Endodermal cell (in vitro differentiated cells): ENCODE measurements at regions not wholly inside any gene's neighbourhood (a gene's known extent, or its start where the extent isn't known, plus 50 kb on each side); places are given as distances from the start of the nearest gene placed in this dataset.

ENCODE experiments used
- DNase-seq: peaks from one replicate; pipeline ENCODE4 v3.0.0-alpha.2; 2017
- H3K27ac ChIP-seq: 2 replicates; pipeline ENCODE4 v1.5.1; 2013; ENCODE audit warnings: mild to moderate bottlenecking, low read depth, low read length, moderate library complexity
- H3K27me3 ChIP-seq: 2 replicates; pipeline ENCODE4 v1.6.1; 2013; ENCODE audit warnings: mild to moderate bottlenecking, low read length, moderate library complexity; ENCODE audit not compliant: insufficient read depth, control insufficient read depth, poor library complexity, severe bottlenecking
- H3K36me3 ChIP-seq: 2 replicates; pipeline ENCODE4 v1.7.0; 2013; ENCODE audit warnings: mild to moderate bottlenecking, low read length, moderate library complexity; ENCODE audit not compliant: control insufficient read depth, insufficient read depth
- H3K4me1 ChIP-seq: one replicate; pipeline ENCODE4 v1.7.0; 2013; ENCODE audit warnings: low read length; ENCODE audit not compliant: control insufficient read depth, insufficient read depth
- H3K4me3 ChIP-seq: 2 replicates; pipeline ENCODE4 v1.5.1; 2013; ENCODE audit warnings: mild to moderate bottlenecking, low read length, moderate library complexity
- H3K9ac ChIP-seq: 2 replicates; pipeline ENCODE4 v1.6.1; 2013; ENCODE audit warnings: mild to moderate bottlenecking, low read length, moderate library complexity; ENCODE audit not compliant: poor library complexity, severe bottlenecking; ENCODE audit errors: extremely low read depth
- H3K9me3 ChIP-seq: 2 replicates; pipeline ENCODE4 v1.6.1; 2013; ENCODE audit warnings: mild to moderate bottlenecking, low read length, moderate library complexity; ENCODE audit not compliant: control insufficient read depth
- H3K27ac Mint-ChIP-seq: 2 replicates; pipeline ENCODE4 v1.8.0; 2020; ENCODE audit warnings: mixed read lengths
- H3K27me3 Mint-ChIP-seq: 2 replicates; pipeline ENCODE4 v1.8.0; 2021; ENCODE audit warnings: mild to moderate bottlenecking, mixed read lengths; ENCODE audit not compliant: insufficient read depth
- H3K36me3 Mint-ChIP-seq: 2 replicates; pipeline ENCODE4 v1.8.0; 2020; ENCODE audit warnings: low read depth, mixed read lengths
- H3K4me1 Mint-ChIP-seq: 2 replicates; pipeline ENCODE4 v1.8.0; 2020; ENCODE audit warnings: mixed read lengths
- H3K4me3 Mint-ChIP-seq: 2 replicates; pipeline ENCODE4 v1.8.0; 2020; ENCODE audit warnings: mild to moderate bottlenecking, moderate library complexity, mixed read lengths
- H3K9me3 Mint-ChIP-seq: 2 replicates; pipeline ENCODE4 v1.8.0; 2020; ENCODE audit warnings: mild to moderate bottlenecking, mixed read lengths
- WGBS, 2 experiments: methylation state at CpG; one replicate each; pipeline versions ENCODE4 v1.1.5 to v1.1.7; 2013; ENCODE audit warnings: missing lambda C conversion rate in 2 of 2, mixed read lengths in 1 of 2; ENCODE audit not compliant: insufficient coverage in 1 of 2, insufficient read length in 1 of 2; 5-methylcytosine and 5-hydroxymethylcytosine counted together
- TF ChIP-seq, protein P1 (sequence below): fragments of 200-600 bp; sonication (generic); conservative IDR thresholded peaks from 2 replicates; pipeline ENCODE4 v1.5.0; 2021; ENCODE audit warnings: antibody characterized with exemption, mild to moderate bottlenecking

DNA sequence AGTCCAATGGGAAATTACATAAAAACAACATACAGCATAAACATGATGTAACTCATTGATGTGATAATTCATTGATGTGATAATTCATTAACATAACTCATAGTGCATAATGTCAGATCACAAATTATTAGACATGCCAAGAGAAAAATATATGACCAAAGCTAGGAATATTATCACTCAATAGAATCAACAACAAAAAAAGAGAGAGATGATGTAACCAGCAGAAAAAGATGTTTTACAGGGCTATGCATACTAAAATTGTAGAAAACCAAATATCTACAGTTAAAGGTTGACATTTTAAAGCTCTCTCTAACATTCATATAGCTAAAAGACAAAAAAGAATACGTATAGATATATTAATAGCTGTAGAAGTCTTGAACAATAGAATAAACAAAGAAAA, 1067.2 kb upstream of the ADGRB3 start:
- Mint-ChIP-seq H3K9me3 (peaks cover 3% of the 10 kb centered on the region), H3K27me3 (no peaks in the 10 kb centered on the region), H3K36me3 (no peaks in the 10 kb centered on the region), H3K4me3 (no peak overlapping the region), H3K4me1 (no peaks in the 10 kb centered on the region), H3K27ac (no peak overlapping the region)
- H3K4me1 ChIP-seq, result no peaks in the 10 kb centered on the region
- H3K27me3 ChIP-seq, result no peaks in the 10 kb centered on the region
- no peak overlapping the region for H3K9ac ChIP-seq
- H3K36me3 ChIP-seq, result no peaks in the 10 kb centered on the region
- no CpG with 5 or more reads among the region's 1 CpG for WGBS, 2 experiments
- no peaks in the 10 kb centered on the region for H3K9me3 ChIP-seq
- H3K4me3 ChIP-seq, result no peak overlapping the region
- DNase-seq, result no peak
- TF ChIP-seq, protein P1, sequence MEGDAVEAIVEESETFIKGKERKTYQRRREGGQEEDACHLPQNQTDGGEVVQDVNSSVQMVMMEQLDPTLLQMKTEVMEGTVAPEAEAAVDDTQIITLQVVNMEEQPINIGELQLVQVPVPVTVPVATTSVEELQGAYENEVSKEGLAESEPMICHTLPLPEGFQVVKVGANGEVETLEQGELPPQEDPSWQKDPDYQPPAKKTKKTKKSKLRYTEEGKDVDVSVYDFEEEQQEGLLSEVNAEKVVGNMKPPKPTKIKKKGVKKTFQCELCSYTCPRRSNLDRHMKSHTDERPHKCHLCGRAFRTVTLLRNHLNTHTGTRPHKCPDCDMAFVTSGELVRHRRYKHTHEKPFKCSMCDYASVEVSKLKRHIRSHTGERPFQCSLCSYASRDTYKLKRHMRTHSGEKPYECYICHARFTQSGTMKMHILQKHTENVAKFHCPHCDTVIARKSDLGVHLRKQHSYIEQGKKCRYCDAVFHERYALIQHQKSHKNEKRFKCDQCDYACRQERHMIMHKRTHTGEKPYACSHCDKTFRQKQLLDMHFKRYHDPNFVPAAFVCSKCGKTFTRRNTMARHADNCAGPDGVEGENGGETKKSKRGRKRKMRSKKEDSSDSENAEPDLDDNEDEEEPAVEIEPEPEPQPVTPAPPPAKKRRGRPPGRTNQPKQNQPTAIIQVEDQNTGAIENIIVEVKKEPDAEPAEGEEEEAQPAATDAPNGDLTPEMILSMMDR, result no peak
- H3K27ac ChIP-seq, result no peak overlapping the region

DNA sequence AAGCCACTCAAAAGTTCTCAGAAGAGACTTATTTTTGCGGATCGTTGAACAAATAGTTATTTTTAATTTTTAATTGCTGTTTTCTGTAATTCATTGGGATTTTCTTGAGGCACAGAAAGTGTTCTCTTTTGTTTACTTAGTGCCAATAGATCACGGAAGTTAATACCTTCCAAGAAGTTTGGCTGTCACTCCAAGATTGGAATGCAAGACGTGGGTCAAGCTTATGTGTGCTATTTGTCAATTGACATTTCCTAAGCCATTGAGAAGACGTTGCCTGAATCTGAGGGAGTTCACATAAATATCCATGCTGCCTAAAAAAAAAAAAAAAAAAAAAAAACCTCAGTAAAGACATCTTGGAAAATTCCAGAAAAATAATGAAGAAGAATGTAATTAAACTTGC, 1071.4 kb upstream of the ADGRB3 start:
- Histone ChIP-seq H3K4me1 (no peaks in the 10 kb centered on the region), H3K27me3 (no peaks in the 10 kb centered on the region), H3K4me3 (no peak overlapping the region), H3K9me3 (no peaks in the 10 kb centered on the region), H3K9ac (no peak overlapping the region), H3K27ac (no peak overlapping the region), H3K36me3 (no peaks in the 10 kb centered on the region)
- no peak for DNase-seq
- Mint-ChIP-seq H3K36me3 (no peaks in the 10 kb centered on the region), H3K27ac (no peak overlapping the region), H3K4me3 (no peak overlapping the region), H3K4me1 (no peaks in the 10 kb centered on the region), H3K27me3 (no peaks in the 10 kb centered on the region), H3K9me3 (peaks cover under 1% of the 10 kb centered on the region)
- WGBS, 2 experiments, result 90% methylated on average over 4 to 5 of the region's 5 CpGs
- TF ChIP-seq, protein P1, result no peak

DNA sequence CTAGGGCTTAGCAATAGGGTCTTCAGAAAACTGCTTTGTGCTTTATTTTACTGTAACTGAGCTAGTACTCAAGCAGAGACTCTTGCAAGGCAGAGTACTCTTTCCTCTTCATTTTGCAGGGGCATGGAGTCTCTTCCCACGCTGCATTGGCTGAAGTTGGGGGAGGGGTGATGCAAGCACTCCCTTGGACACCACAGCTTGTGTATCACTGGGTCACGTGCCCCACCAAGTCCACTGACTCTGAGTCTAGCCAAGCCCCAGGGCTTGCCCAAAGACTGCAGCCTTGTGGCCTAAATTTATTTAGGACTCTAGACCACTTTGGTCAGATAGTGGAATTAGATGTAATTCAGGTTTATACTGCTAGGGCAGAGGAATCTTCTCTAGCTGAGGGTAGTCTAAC, 1075.0 kb upstream of the ADGRB3 start:
- DNase-seq, result no peak
- Histone ChIP-seq H3K27ac (no peak overlapping the region), H3K27me3 (no peaks in the 10 kb centered on the region), H3K4me3 (no peak overlapping the region), H3K36me3 (no peaks in the 10 kb centered on the region), H3K9me3 (no peaks in the 10 kb centered on the region), H3K9ac (no peak overlapping the region), H3K4me1 (no peaks in the 10 kb centered on the region)
- Mint-ChIP-seq H3K9me3 (peaks cover 3% of the 10 kb centered on the region), H3K27me3 (no peaks in the 10 kb centered on the region), H3K36me3 (no peaks in the 10 kb centered on the region), H3K4me1 (no peaks in the 10 kb centered on the region), H3K4me3 (no peak overlapping the region), H3K27ac (no peak overlapping the region)
- WGBS, 2 experiments, result 89 to 95% methylated on average over 2 of the region's 2 CpGs
- TF ChIP-seq, protein P1, result no peak
